ENCODE measurements at regions not wholly inside any gene's neighbourhood (a gene's known extent, or its start where the extent isn't known, plus 50 kb on each side); places are given as distances from the start of the nearest gene placed in this dataset.
"Not testable (repeated sequence)": the region's sequence is repeated elsewhere in the genome, so short reads cannot be mapped to it uniquely, and the experiment has no call there.

DNA sequence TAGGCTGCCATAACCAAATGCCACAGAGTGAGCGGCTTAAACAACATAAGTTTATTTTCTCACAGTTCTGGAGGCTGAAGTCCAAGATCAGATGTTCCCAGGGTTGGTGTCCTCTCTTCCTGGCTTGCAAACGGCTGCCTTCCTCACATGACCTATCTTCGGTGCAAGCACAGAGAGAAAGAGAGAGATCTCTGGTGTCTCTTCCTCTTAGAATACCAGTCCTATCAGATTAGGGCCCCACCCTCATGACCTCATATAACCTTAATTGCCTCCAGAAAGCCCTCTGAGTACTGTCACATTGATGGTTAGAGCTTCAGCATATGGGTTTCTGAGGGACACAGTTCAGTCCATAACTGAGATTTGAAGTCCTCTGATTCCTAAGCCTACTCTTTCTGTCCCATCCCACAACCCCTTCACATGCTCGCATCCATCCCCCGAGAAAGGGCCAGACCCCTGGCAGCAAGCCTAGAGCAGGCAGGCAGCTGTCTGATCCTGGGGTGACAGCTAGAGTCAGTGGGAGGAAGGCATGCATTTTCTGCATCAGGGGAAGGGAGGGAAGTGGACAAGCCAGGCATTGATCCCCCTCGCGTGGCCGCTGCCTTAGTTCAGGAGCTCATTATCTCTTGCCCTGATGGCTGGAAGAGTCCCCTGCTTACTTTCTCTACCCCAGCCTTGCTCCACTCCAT is 114.1 kb downstream of the FAR1 start:
- H3K4me3 ChIP-seq (ENCODE audit: low read depth, low read length), result no peak overlapping the region
- no peaks in the 10 kb centered on the region for H3K36me3 ChIP-seq (ENCODE audit: insufficient read depth, low read length)
- H3K27me3 ChIP-seq (ENCODE audit: insufficient read depth, low read length), result peaks cover 53% of the 10 kb centered on the region
- no peaks in the 10 kb centered on the region for H3K79me2 ChIP-seq (ENCODE audit: control insufficient read depth, insufficient read depth, low read length, unreplicated experiment)
- no peaks in the 10 kb centered on the region for H3K4me1 ChIP-seq (ENCODE audit: control insufficient read depth, insufficient read depth, low read length, unreplicated experiment)
- H3K27ac ChIP-seq (ENCODE audit: low read depth, low read length), result no peak overlapping the region
- H2AFZ ChIP-seq (ENCODE audit: low read length, unreplicated experiment), result no peak overlapping the region

DNA sequence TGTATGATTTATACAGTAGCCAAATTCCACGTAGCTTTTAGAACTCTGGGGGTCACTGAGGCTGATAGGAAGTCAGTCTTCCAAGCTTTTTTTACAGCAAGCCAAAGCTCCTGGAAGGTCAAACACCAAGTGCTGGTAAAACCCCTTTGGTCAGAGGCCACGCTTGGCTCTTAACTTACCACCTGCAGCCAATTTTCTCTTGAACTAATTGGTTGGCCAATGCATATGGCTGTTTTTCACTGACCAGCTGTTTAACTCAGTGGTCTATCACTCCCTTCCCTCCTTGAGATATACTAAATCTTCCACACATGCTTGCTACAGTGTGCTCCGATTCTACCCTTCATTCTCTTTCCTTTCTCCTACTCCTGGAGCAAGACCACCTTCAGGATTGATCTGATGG is 116.0 kb downstream of the FAR1 start:
- Histone ChIP-seq H3K79me2 (ENCODE audit: control insufficient read depth, insufficient read depth, low read length, unreplicated experiment) (no peaks in the 10 kb centered on the region), H3K27ac (ENCODE audit: low read depth, low read length) (no peak overlapping the region), H3K36me3 (ENCODE audit: insufficient read depth, low read length) (no peaks in the 10 kb centered on the region), H3K27me3 (ENCODE audit: insufficient read depth, low read length) (peaks cover 44% of the 10 kb centered on the region), H3K4me3 (ENCODE audit: low read depth, low read length) (no peak overlapping the region), H2AFZ (ENCODE audit: low read length, unreplicated experiment) (no peak overlapping the region), H3K4me1 (ENCODE audit: control insufficient read depth, insufficient read depth, low read length, unreplicated experiment) (no peaks in the 10 kb centered on the region)

- no peak overlapping the region for H3K4me3 ChIP-seq (ENCODE audit: low read depth, low read length)
- H3K4me1 ChIP-seq (ENCODE audit: control insufficient read depth, insufficient read depth, low read length, unreplicated experiment), result no peaks in the 10 kb centered on the region
- no peak overlapping the region for H2AFZ ChIP-seq (ENCODE audit: low read length, unreplicated experiment)
- H3K27me3 ChIP-seq (ENCODE audit: insufficient read depth, low read length), result peaks cover 40% of the 10 kb centered on the region
- H3K36me3 ChIP-seq (ENCODE audit: insufficient read depth, low read length), result no peaks in the 10 kb centered on the region
- H3K27ac ChIP-seq (ENCODE audit: low read depth, low read length), result no peak overlapping the region
- no peaks in the 10 kb centered on the region for H3K79me2 ChIP-seq (ENCODE audit: control insufficient read depth, insufficient read depth, low read length, unreplicated experiment)
Observed at GRCh38 chr11:13784855-13785254, 116.4 kb downstream of the FAR1 start.

GRCh38 chr11:13786688-13787087 is 118.2 kb downstream of the FAR1 start:
- Histone ChIP-seq H3K79me2 (ENCODE audit: control insufficient read depth, insufficient read depth, low read length, unreplicated experiment) (no peaks in the 10 kb centered on the region), H3K36me3 (ENCODE audit: insufficient read depth, low read length) (no peaks in the 10 kb centered on the region), H3K4me3 (ENCODE audit: low read depth, low read length) (no peak overlapping the region), H2AFZ (ENCODE audit: low read length, unreplicated experiment) (no peak overlapping the region), H3K27me3 (ENCODE audit: insufficient read depth, low read length) (peaks cover 31% of the 10 kb centered on the region), H3K4me1 (ENCODE audit: control insufficient read depth, insufficient read depth, low read length, unreplicated experiment) (no peaks in the 10 kb centered on the region), H3K27ac (ENCODE audit: low read depth, low read length) (no peak overlapping the region)

DNA sequence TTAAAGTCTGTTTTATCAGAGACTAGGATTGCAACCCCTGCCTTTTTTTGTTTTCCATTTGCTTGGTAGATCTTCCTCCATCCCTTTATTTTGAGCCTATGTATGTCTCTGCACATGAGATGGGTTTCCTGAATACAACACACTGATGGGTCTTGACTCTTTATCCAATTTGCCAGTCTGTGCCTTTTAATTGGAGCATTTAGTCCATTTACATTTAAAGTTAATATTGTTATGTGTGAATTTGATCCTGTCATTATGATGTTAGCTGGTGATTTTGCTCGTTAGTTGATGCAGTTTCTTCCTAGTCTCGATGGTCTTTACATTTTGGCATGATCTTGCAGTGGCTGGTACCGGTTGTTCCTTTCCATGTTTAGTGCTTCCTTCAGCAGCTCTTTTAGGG is 129.1 kb downstream of the FAR1 start:
- H3K4me1 ChIP-seq (ENCODE audit: control insufficient read depth, insufficient read depth, low read length, unreplicated experiment); H3K36me3 ChIP-seq (ENCODE audit: insufficient read depth, low read length); H3K4me3 ChIP-seq (ENCODE audit: low read depth, low read length); H3K79me2 ChIP-seq (ENCODE audit: control insufficient read depth, insufficient read depth, low read length, unreplicated experiment); H2AFZ ChIP-seq (ENCODE audit: low read length, unreplicated experiment); H3K27me3 ChIP-seq (ENCODE audit: insufficient read depth, low read length); H3K27ac ChIP-seq (ENCODE audit: low read depth, low read length): not testable (repeated sequence)

- H3K79me2 ChIP-seq (ENCODE audit: control insufficient read depth, insufficient read depth, low read length, unreplicated experiment), result no peaks in the 10 kb centered on the region
- H2AFZ ChIP-seq (ENCODE audit: low read length, unreplicated experiment), result no peak overlapping the region
- no peak overlapping the region for H3K27ac ChIP-seq (ENCODE audit: low read depth, low read length)
- H3K36me3 ChIP-seq (ENCODE audit: insufficient read depth, low read length), result no peaks in the 10 kb centered on the region
- H3K4me3 ChIP-seq (ENCODE audit: low read depth, low read length), result no peak overlapping the region
- H3K27me3 ChIP-seq (ENCODE audit: insufficient read depth, low read length), result no peaks in the 10 kb centered on the region
- H3K4me1 ChIP-seq (ENCODE audit: control insufficient read depth, insufficient read depth, low read length, unreplicated experiment), result no peaks in the 10 kb centered on the region
Observed at GRCh38 chr11:13800901-13801300, 132.4 kb downstream of the FAR1 start.

- no peaks in the 10 kb centered on the region for H3K36me3 ChIP-seq (ENCODE audit: insufficient read depth, low read length)
Observed at GRCh38 chr11:13818325-13818724, 144.2 kb upstream of the SPON1 start.

DNA sequence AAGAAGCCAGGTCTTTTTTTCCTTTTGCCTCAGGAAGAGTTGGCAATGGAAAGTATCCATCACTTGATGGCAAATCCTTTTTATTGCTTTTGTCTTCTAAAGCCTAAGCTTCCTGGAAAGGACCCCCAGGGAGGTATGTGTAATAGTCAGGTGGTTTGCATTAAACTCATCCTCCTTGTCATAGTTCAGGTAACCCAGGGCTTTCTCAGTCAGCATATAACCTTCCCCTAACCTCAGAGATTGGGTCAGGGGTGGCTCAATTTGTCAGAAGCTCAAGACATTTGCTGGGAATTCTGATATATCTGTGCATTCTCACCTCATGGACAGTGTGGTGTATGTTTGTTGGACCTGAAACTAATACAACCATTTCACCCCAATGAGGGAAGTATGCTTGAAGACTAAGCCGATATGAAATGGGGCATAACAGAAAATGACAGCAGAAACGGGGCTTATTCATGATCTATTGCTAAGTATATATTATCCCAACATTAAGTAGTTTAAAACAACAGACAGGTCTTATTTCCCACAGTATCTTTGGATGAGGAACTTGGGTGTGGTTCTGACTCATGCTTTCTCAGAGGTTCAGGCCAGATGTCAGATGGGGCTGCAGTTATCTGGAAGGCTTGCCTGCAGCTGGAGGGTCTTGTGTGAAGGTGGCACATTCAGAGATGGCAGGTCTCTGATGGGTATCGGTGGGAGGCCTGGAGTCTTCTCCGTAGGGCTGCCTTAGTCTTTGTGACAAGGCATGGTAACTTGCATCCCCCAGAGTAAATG is 135.8 kb upstream of the SPON1 start:
- no peak overlapping the region for H3K4me3 ChIP-seq (ENCODE audit: low read depth, low read length)
- no peaks in the 10 kb centered on the region for H3K4me1 ChIP-seq (ENCODE audit: control insufficient read depth, insufficient read depth, low read length, unreplicated experiment)
- H3K27ac ChIP-seq (ENCODE audit: low read depth, low read length), result no peak overlapping the region
- peaks cover 3% of the 10 kb centered on the region; the same call in 1 of the 2 replicates for H3K27me3 ChIP-seq (ENCODE audit: insufficient read depth, low read length)
- no peaks in the 10 kb centered on the region for H3K36me3 ChIP-seq (ENCODE audit: insufficient read depth, low read length)
- no peak overlapping the region for H2AFZ ChIP-seq (ENCODE audit: low read length, unreplicated experiment)
- H3K79me2 ChIP-seq (ENCODE audit: control insufficient read depth, insufficient read depth, low read length, unreplicated experiment), result no peaks in the 10 kb centered on the region

More at GRCh38 chr11:13818325-13818724, 144.2 kb upstream of the SPON1 start:
- Histone ChIP-seq H3K79me2 (ENCODE audit: control insufficient read depth, insufficient read depth, low read length, unreplicated experiment) (no peaks in the 10 kb centered on the region), H3K27me3 (ENCODE audit: insufficient read depth, low read length) (no peaks in the 10 kb centered on the region), H3K4me1 (ENCODE audit: control insufficient read depth, insufficient read depth, low read length, unreplicated experiment) (no peaks in the 10 kb centered on the region), H3K4me3 (ENCODE audit: low read depth, low read length) (no peak overlapping the region), H2AFZ (ENCODE audit: low read length, unreplicated experiment) (no peak overlapping the region), H3K27ac (ENCODE audit: low read depth, low read length) (no peak overlapping the region)

GRCh38 chr11:13831696-13832095 is 130.8 kb upstream of the SPON1 start:
- Histone ChIP-seq H3K4me3 (ENCODE audit: low read depth, low read length) (no peak overlapping the region), H3K4me1 (ENCODE audit: control insufficient read depth, insufficient read depth, low read length, unreplicated experiment) (no peaks in the 10 kb centered on the region), H3K36me3 (ENCODE audit: insufficient read depth, low read length) (no peaks in the 10 kb centered on the region), H3K79me2 (ENCODE audit: control insufficient read depth, insufficient read depth, low read length, unreplicated experiment) (no peaks in the 10 kb centered on the region), H3K27me3 (ENCODE audit: insufficient read depth, low read length) (no peaks in the 10 kb centered on the region), H2AFZ (ENCODE audit: low read length, unreplicated experiment) (no peak overlapping the region), H3K27ac (ENCODE audit: low read depth, low read length) (no peak overlapping the region)

DNA sequence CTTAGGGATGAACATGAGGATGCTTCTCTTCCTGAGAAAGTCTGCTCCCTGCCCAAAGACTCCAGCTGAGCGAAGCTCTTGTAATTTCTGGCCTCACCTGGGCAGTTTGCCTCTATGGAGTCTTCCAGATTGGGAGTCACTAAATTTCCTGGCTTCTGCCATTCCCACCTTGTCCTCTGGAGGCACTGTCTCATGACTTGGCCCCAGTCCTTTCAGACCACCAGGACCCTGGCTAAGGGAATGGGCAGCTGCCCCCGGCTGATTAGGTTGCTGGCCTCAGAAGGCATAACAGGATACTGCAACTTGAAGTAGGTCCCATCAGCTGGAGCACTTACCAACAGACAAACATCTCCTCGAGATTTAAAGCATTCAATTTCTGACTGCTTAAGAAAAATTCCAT is 128.1 kb upstream of the SPON1 start:
- Histone ChIP-seq H3K4me3 (ENCODE audit: low read depth, low read length) (no peak overlapping the region), H3K27me3 (ENCODE audit: insufficient read depth, low read length) (peaks cover 3% of the 10 kb centered on the region; the same call in 1 of the 2 replicates), H3K79me2 (ENCODE audit: control insufficient read depth, insufficient read depth, low read length, unreplicated experiment) (no peaks in the 10 kb centered on the region), H2AFZ (ENCODE audit: low read length, unreplicated experiment) (no peak overlapping the region), H3K4me1 (ENCODE audit: control insufficient read depth, insufficient read depth, low read length, unreplicated experiment) (no peaks in the 10 kb centered on the region), H3K36me3 (ENCODE audit: insufficient read depth, low read length) (no peaks in the 10 kb centered on the region), H3K27ac (ENCODE audit: low read depth, low read length) (no peak overlapping the region)

DNA sequence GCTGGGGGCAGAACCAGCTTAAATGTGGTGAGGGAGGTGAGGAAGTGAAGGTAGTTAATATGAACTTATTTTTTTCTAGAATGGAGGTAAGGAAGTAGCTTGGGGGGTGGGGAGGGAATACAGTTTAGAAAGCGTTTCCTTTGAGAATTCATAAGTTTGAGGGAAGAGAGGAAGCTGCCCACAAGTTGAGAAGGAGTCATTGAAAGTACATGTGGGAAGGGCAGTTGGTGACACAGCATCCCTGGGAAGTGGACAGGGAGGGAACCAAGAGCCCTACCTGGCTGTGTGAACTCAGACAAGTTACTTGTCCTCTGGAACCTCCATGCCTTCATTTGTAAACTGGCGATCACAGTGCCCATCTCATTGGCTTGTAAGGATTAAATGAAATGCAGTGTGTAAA is 125.9 kb upstream of the SPON1 start:
- H3K4me1 ChIP-seq (ENCODE audit: control insufficient read depth, insufficient read depth, low read length, unreplicated experiment), result no peaks in the 10 kb centered on the region
- H3K27ac ChIP-seq (ENCODE audit: low read depth, low read length), result no peak overlapping the region
- peaks cover 9% of the 10 kb centered on the region; the same call in 1 of the 2 replicates for H3K27me3 ChIP-seq (ENCODE audit: insufficient read depth, low read length)
- no peaks in the 10 kb centered on the region for H3K36me3 ChIP-seq (ENCODE audit: insufficient read depth, low read length)
- H3K79me2 ChIP-seq (ENCODE audit: control insufficient read depth, insufficient read depth, low read length, unreplicated experiment), result no peaks in the 10 kb centered on the region
- H3K4me3 ChIP-seq (ENCODE audit: low read depth, low read length), result no peak overlapping the region
- H2AFZ ChIP-seq (ENCODE audit: low read length, unreplicated experiment), result no peak overlapping the region

All from ACC112 (cell line).